ENCODE measurements at regions not wholly inside any gene's neighbourhood (a gene's known extent, or its start where the extent isn't known, plus 50 kb on each side); places are given as distances from the start of the nearest gene placed in this dataset.
"Not testable (repeated sequence)": the region's sequence is repeated elsewhere in the genome, so short reads cannot be mapped to it uniquely, and the experiment has no call there.

DNA sequence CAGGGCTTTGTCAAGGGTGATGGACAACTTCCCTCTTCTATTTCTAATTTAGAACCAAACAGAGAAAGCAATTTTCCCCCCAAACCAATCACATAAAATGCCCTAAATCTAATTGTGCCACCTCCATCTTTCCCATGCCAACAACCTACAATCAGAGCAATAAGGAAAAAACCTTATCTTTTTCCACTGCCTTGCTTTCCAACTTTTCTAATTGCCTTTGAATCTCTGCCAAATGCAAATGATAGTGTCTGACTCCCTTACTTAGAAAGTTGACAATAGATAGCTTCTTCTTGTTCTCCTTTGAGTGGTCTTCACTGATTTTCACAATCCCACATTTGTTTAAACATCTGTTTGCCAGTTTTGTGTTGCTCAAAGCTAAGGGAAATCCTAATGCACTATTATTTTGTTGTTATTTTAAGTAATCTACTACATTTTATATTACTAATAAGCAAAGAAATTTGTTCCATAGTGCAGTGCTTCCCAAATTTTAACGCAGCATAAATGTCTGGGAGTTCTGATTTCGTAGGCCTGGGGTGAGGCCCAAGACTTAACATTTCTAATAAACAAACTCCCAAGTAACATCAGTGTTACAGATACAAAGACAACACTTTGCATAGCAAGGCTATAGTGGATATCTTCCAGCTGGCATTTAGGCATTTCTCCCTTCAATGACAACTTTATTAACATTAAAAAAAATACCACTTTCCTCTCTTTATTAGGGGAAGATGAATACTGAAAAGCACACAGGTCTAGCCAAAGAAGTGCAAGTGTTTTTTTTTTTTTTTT is 696.3 kb upstream of the USP15 start:
- H3K36me3 ChIP-seq (ENCODE audit: low read depth): no peaks in the 10 kb centered on the region
- TF ChIP-seq, protein P1, sequence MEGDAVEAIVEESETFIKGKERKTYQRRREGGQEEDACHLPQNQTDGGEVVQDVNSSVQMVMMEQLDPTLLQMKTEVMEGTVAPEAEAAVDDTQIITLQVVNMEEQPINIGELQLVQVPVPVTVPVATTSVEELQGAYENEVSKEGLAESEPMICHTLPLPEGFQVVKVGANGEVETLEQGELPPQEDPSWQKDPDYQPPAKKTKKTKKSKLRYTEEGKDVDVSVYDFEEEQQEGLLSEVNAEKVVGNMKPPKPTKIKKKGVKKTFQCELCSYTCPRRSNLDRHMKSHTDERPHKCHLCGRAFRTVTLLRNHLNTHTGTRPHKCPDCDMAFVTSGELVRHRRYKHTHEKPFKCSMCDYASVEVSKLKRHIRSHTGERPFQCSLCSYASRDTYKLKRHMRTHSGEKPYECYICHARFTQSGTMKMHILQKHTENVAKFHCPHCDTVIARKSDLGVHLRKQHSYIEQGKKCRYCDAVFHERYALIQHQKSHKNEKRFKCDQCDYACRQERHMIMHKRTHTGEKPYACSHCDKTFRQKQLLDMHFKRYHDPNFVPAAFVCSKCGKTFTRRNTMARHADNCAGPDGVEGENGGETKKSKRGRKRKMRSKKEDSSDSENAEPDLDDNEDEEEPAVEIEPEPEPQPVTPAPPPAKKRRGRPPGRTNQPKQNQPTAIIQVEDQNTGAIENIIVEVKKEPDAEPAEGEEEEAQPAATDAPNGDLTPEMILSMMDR (IDR thresholded peaks at IDR 0.05; ENCODE audit: poor library complexity, severe bottlenecking): no peak
- H3K4me3 ChIP-seq (ENCODE audit: severe bottlenecking): no peak overlapping the region
- no peaks in the 10 kb centered on the region for H3K4me1 ChIP-seq (ENCODE audit: insufficient read depth, poor library complexity, severe bottlenecking)
- H3K27ac ChIP-seq (ENCODE audit: poor library complexity, severe bottlenecking): no peak overlapping the region
- DNase-seq (ENCODE audit: low spot score) (no peak), ATAC-seq (ENCODE audit: low read depth) (no peak)
- no peaks in the 10 kb centered on the region for H3K9me3 ChIP-seq (ENCODE audit: severe bottlenecking)
- no peaks in the 10 kb centered on the region for H3K27me3 ChIP-seq (ENCODE audit: insufficient read depth, poor library complexity, severe bottlenecking)

DNA sequence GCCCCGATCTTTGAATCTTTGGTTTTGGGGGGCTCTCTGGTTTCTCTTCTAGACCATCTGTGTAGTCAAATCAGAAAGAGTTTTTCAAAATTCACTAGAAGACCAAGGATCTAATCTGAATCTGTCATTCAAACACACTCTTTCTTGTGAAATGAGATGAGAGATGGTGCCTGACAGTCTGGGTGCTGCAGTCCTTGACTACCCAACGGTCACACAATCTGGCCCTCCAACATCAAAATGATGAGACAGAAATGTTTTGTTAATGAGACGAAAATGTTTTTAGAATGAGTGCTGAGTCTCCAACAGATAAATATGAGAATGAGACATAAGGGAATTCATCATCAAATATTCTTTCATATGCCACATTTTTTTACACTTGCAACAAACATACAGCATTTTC is 695.7 kb upstream of the USP15 start:
- ATAC-seq (ENCODE audit: low read depth) (no peak), DNase-seq (ENCODE audit: low spot score) (no peak)
- H3K36me3 ChIP-seq (ENCODE audit: low read depth): no peaks in the 10 kb centered on the region
- H3K4me1 ChIP-seq (ENCODE audit: insufficient read depth, poor library complexity, severe bottlenecking): no peaks in the 10 kb centered on the region
- H3K9me3 ChIP-seq (ENCODE audit: severe bottlenecking): no peaks in the 10 kb centered on the region
- H3K27me3 ChIP-seq (ENCODE audit: insufficient read depth, poor library complexity, severe bottlenecking): no peaks in the 10 kb centered on the region
- TF ChIP-seq, protein P1 (IDR thresholded peaks at IDR 0.05; ENCODE audit: poor library complexity, severe bottlenecking): no peak
- no peak overlapping the region for H3K4me3 ChIP-seq (ENCODE audit: severe bottlenecking)
- no peak overlapping the region for H3K27ac ChIP-seq (ENCODE audit: poor library complexity, severe bottlenecking)

DNA sequence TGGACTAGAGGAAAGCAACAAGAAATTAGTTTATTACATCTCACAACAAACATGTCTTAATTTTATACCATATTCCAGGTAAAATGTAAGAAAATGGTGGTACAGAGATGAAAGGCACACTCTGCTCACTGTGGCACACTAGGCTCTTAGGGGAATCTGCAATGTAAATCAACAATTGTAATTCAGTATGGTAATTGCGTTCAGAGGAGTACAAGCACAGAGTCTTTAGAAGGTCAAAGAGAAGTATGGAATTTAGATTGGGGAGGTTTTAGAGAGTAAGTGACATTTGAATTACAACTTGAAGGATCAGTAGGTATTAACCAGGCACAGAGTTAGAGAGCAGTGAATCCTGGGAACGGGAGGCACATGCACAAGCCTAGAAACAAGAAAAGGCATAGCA is 694.0 kb upstream of the USP15 start:
- ATAC-seq (ENCODE audit: low read depth): no peak
- H3K4me3 ChIP-seq (ENCODE audit: severe bottlenecking): no peak overlapping the region
- no peaks in the 10 kb centered on the region for H3K9me3 ChIP-seq (ENCODE audit: severe bottlenecking)
- H3K36me3 ChIP-seq (ENCODE audit: low read depth): no peaks in the 10 kb centered on the region
- no peak for DNase-seq (ENCODE audit: low spot score)
- H3K27ac ChIP-seq (ENCODE audit: poor library complexity, severe bottlenecking): no peak overlapping the region
- TF ChIP-seq, protein P1 (IDR thresholded peaks at IDR 0.05; ENCODE audit: poor library complexity, severe bottlenecking): no peak
- no peaks in the 10 kb centered on the region for H3K27me3 ChIP-seq (ENCODE audit: insufficient read depth, poor library complexity, severe bottlenecking)
- no peaks in the 10 kb centered on the region for H3K4me1 ChIP-seq (ENCODE audit: insufficient read depth, poor library complexity, severe bottlenecking)

DNA sequence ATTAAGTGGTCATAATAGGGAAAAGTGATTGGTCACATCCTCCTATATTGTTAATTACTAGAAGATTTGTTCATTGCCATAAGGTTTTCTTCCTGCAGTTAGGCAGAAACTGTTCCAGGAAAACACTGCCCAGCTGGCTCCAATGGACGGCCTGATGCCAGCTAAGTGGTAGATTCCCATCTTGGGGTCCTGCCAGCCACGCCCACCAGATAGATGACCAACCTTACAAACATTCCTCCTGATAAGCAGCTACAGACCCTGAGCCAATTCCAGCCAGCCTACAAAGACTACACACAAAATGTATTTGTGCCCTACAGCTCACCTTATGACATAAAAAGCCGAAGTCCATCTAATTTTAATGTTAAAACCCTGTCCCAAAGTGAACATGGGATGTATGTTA is 685.9 kb upstream of the USP15 start:
- no peak for ATAC-seq (ENCODE audit: low read depth)

DNA sequence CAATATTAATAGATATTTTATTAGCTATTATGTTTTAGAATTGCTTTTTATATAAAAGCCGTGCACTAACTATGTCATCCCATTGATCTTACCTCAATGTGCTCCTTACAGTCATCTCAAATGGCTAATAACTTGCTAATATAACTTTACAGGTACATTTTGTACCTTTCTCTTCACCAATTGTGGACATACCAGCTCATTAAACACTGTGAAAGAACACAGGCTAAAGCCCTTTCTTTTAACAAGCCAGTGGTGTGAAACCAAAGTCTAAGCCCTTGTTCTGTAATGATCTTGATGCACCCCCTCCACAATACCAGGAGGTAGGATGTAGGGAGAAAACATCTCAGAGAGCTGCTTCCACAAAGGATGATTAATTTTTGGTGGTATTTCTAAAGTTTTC is 675.3 kb upstream of the USP15 start:
- no peak for ATAC-seq (ENCODE audit: low read depth)
- Histone ChIP-seq H3K9me3 (ENCODE audit: severe bottlenecking) (no peaks in the 10 kb centered on the region), H3K36me3 (ENCODE audit: low read depth) (no peaks in the 10 kb centered on the region), H3K27me3 (ENCODE audit: insufficient read depth, poor library complexity, severe bottlenecking) (no peaks in the 10 kb centered on the region), H3K4me3 (ENCODE audit: severe bottlenecking) (no peak overlapping the region), H3K27ac (ENCODE audit: poor library complexity, severe bottlenecking) (no peak overlapping the region), H3K4me1 (ENCODE audit: insufficient read depth, poor library complexity, severe bottlenecking) (no peaks in the 10 kb centered on the region)
- DNase-seq (ENCODE audit: low spot score): no peak
- TF ChIP-seq, protein P1 (IDR thresholded peaks at IDR 0.05; ENCODE audit: poor library complexity, severe bottlenecking): no peak

More for the DNA sequence above, 685.9 kb upstream of the USP15 start:
- H3K27ac ChIP-seq (ENCODE audit: poor library complexity, severe bottlenecking): no peak overlapping the region
- no peaks in the 10 kb centered on the region for H3K36me3 ChIP-seq (ENCODE audit: low read depth)
- no peaks in the 10 kb centered on the region for H3K4me1 ChIP-seq (ENCODE audit: insufficient read depth, poor library complexity, severe bottlenecking)
- no peak for DNase-seq (ENCODE audit: low spot score)
- TF ChIP-seq, protein P1 (IDR thresholded peaks at IDR 0.05; ENCODE audit: poor library complexity, severe bottlenecking): no peak
- peaks cover 7% of the 10 kb centered on the region for H3K27me3 ChIP-seq (ENCODE audit: insufficient read depth, poor library complexity, severe bottlenecking)
- no peaks in the 10 kb centered on the region for H3K9me3 ChIP-seq (ENCODE audit: severe bottlenecking)
- H3K4me3 ChIP-seq (ENCODE audit: severe bottlenecking): no peak overlapping the region

DNA sequence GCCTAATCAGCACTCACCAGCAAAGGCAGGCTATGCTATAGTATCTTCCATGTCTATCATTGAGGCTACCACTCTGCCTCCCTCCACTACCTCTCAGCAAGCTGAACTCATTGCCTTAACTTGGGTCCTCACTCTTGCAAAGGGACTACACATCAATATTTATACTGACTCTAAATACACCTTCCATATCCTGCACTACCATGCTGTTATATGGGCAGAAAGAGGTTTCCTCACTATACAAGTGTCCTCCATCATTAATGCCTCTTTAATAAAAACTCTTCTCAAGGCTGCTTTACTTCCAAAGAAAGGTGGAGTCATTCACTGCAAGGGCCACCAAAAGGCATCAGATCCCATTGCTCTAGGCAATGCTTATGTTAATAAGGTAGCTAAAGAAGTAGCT is 669.3 kb upstream of the USP15 start:
- not testable (repeated sequence) for H3K36me3 ChIP-seq (ENCODE audit: low read depth); ATAC-seq (ENCODE audit: low read depth)

More for the DNA sequence above, 669.3 kb upstream of the USP15 start:
- not testable (repeated sequence) for DNase-seq (ENCODE audit: low spot score); H3K27ac ChIP-seq (ENCODE audit: poor library complexity, severe bottlenecking); H3K27me3 ChIP-seq (ENCODE audit: insufficient read depth, poor library complexity, severe bottlenecking); H3K9me3 ChIP-seq (ENCODE audit: severe bottlenecking); H3K4me3 ChIP-seq (ENCODE audit: severe bottlenecking); H3K4me1 ChIP-seq (ENCODE audit: insufficient read depth, poor library complexity, severe bottlenecking)

Data from RWPE2 (cell line).